ENCODE measurements at regions not wholly inside any gene's neighbourhood (a gene's known extent, or its start where the extent isn't known, plus 50 kb on each side); places are given as distances from the start of the nearest gene placed in this dataset.

GRCh38 chr20:52404671-52405070 is 213.1 kb upstream of the ZFP64 start:
- H3K36me3 ChIP-seq = no peaks in the 10 kb centered on the region
- H3K9me3 ChIP-seq = no peaks in the 10 kb centered on the region
- no peak for DNase-seq
- H3K4me1 ChIP-seq = no peaks in the 10 kb centered on the region
- no peak overlapping the region for H3K27ac ChIP-seq
- no peak overlapping the region for H3K4me3 ChIP-seq
- intact Hi-C loops (cut with DNase I; ENCODE audit: low total_unique reads) = no loop called here
- no peaks in the 10 kb centered on the region for H3K27me3 ChIP-seq
- no peak for TF ChIP-seq CTCF (IDR thresholded peaks at IDR 0.05)

GRCh38 chr20:52402950-52403349 is 211.4 kb upstream of the ZFP64 start:
- no peaks in the 10 kb centered on the region for H3K27me3 ChIP-seq
- no peaks in the 10 kb centered on the region for H3K9me3 ChIP-seq
- H3K27ac ChIP-seq = no peak overlapping the region
- no peak for TF ChIP-seq CTCF (IDR thresholded peaks at IDR 0.05)
- H3K4me3 ChIP-seq = no peak overlapping the region
- no peak for DNase-seq
- H3K4me1 ChIP-seq = no peaks in the 10 kb centered on the region
- intact Hi-C loops (cut with DNase I; ENCODE audit: low total_unique reads) = no loop called here
- no peaks in the 10 kb centered on the region for H3K36me3 ChIP-seq

- Histone ChIP-seq H3K4me3 (no peak overlapping the region), H3K36me3 (no peaks in the 10 kb centered on the region), H3K9me3 (no peaks in the 10 kb centered on the region), H3K4me1 (no peaks in the 10 kb centered on the region), H3K27me3 (no peaks in the 10 kb centered on the region), H3K27ac (no peak overlapping the region)
- intact Hi-C loops (cut with DNase I; ENCODE audit: low total_unique reads) = no loop called here
- TF ChIP-seq CTCF (IDR thresholded peaks at IDR 0.05) = no peak
- no peak for DNase-seq
These were observed 210.9 kb upstream of the ZFP64 start for GRCh38 chr20:52402514-52402913.

GRCh38 chr20:52401431-52401830 is 209.9 kb upstream of the ZFP64 start:
- no peak for DNase-seq

GRCh38 chr20:52399352-52399751 is 207.8 kb upstream of the ZFP64 start:
- intact Hi-C loops (cut with DNase I; ENCODE audit: low total_unique reads) = no loop called here
- Histone ChIP-seq H3K4me1 (no peaks in the 10 kb centered on the region), H3K27me3 (no peaks in the 10 kb centered on the region), H3K9me3 (no peaks in the 10 kb centered on the region), H3K36me3 (no peaks in the 10 kb centered on the region), H3K4me3 (no peak overlapping the region), H3K27ac (no peak overlapping the region)
- no peak for TF ChIP-seq CTCF (IDR thresholded peaks at IDR 0.05)
- DNase-seq = no peak

More at GRCh38 chr20:52401431-52401830, 209.9 kb upstream of the ZFP64 start:
- H3K9me3 ChIP-seq = no peaks in the 10 kb centered on the region
- H3K4me1 ChIP-seq = no peaks in the 10 kb centered on the region
- intact Hi-C loops (cut with DNase I; ENCODE audit: low total_unique reads) = no loop called here
- H3K27ac ChIP-seq = no peak overlapping the region
- no peak overlapping the region for H3K4me3 ChIP-seq
- no peak for TF ChIP-seq CTCF (IDR thresholded peaks at IDR 0.05)
- H3K27me3 ChIP-seq = no peaks in the 10 kb centered on the region
- no peaks in the 10 kb centered on the region for H3K36me3 ChIP-seq

- intact Hi-C loops (cut with DNase I; ENCODE audit: low total_unique reads) = no loop called here
These were observed 198.0 kb upstream of the ZFP64 start for GRCh38 chr20:52389606-52390005.

More at GRCh38 chr20:52389606-52390005, 198.0 kb upstream of the ZFP64 start:
- Histone ChIP-seq H3K4me1 (no peaks in the 10 kb centered on the region), H3K27me3 (no peaks in the 10 kb centered on the region), H3K27ac (no peak overlapping the region), H3K36me3 (no peaks in the 10 kb centered on the region), H3K4me3 (no peak overlapping the region), H3K9me3 (no peaks in the 10 kb centered on the region)
- DNase-seq = no peak
- TF ChIP-seq CTCF (IDR thresholded peaks at IDR 0.05) = no peak

All from tibial artery (tissue), 4 donors.